ENCODE measurements at regions not wholly inside any gene's neighbourhood (a gene's known extent, or its start where the extent isn't known, plus 50 kb on each side); places are given as distances from the start of the nearest gene placed in this dataset.

DNA sequence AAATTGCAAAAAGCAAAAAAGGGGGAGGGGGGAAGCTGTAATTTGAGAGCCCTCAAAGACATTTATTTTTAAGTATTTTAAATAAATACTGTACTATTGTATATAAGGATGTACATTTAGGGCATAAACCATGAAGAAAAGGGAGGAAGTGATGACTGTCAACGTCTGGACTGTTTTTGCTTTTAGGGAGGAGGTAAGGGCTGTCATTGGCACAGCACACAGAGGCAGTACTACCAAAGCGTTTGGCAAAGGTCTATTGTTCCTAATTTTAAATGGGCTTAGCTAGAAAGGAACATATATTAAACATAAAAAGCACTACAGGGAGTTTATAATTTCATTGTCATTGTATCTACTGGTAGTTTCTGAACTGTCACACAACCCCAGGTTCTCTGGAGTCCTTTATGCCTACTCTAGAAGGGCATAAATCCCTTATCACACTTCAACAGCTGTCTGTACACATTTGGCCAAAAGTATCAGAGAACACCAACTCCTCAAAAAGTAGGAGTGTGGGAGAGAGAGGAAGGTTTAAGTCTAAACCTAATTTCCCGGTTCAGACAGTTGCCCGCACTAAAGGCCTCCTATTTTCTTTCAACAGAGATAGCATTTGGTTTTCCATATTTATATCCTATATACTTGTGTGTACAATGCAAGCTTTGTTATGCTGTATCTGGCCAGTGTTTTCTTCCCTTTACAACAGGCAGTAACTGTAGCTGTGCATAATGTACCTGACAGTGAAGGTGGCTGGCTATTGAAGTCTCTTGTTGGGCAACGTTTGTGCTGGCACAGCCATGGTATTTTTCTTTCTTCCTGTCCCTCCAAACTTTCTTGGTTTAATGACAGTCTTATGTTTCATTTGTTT lies 406.2 kb downstream of the KLF5 start:
- no peak for DNase-seq (ENCODE audit: low spot score)
- no peaks in the 10 kb centered on the region for H3K9me3 ChIP-seq
- H3K36me3 ChIP-seq = no peaks in the 10 kb centered on the region
- H3K4me3 ChIP-seq = no peak overlapping the region
- no peaks in the 10 kb centered on the region for H3K4me1 ChIP-seq
- H3K27me3 ChIP-seq = no peaks in the 10 kb centered on the region
- no peak overlapping the region for H3K27ac ChIP-seq
- TF ChIP-seq, protein P1, sequence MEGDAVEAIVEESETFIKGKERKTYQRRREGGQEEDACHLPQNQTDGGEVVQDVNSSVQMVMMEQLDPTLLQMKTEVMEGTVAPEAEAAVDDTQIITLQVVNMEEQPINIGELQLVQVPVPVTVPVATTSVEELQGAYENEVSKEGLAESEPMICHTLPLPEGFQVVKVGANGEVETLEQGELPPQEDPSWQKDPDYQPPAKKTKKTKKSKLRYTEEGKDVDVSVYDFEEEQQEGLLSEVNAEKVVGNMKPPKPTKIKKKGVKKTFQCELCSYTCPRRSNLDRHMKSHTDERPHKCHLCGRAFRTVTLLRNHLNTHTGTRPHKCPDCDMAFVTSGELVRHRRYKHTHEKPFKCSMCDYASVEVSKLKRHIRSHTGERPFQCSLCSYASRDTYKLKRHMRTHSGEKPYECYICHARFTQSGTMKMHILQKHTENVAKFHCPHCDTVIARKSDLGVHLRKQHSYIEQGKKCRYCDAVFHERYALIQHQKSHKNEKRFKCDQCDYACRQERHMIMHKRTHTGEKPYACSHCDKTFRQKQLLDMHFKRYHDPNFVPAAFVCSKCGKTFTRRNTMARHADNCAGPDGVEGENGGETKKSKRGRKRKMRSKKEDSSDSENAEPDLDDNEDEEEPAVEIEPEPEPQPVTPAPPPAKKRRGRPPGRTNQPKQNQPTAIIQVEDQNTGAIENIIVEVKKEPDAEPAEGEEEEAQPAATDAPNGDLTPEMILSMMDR (IDR thresholded peaks at IDR 0.05) = no peak

DNA sequence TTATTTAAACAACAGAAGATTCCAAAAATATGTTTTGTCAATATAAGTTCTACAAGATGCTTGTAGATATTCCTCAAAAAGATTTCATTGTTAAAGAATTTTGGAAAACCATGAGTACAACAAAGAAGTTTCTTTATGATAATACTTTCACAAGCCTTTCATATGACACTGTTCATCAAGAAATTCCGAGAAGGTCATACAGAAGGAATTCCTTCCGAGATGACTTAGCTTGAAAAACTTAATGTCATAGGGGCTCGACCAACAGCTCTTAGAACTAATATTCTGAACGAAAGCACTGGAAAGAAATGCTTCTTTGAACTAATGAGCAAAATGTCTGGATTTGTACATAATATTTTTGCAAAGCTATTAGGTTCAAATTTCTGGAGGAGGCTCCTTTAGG lies 403.4 kb downstream of the KLF5 start:
- Histone ChIP-seq H3K27me3 (no peaks in the 10 kb centered on the region), H3K9me3 (no peaks in the 10 kb centered on the region), H3K4me1 (no peaks in the 10 kb centered on the region), H3K27ac (no peak overlapping the region), H3K4me3 (no peak overlapping the region), H3K36me3 (no peaks in the 10 kb centered on the region)
- no peak for DNase-seq (ENCODE audit: low spot score)
- TF ChIP-seq, protein P1 (IDR thresholded peaks at IDR 0.05) = no peak

DNA sequence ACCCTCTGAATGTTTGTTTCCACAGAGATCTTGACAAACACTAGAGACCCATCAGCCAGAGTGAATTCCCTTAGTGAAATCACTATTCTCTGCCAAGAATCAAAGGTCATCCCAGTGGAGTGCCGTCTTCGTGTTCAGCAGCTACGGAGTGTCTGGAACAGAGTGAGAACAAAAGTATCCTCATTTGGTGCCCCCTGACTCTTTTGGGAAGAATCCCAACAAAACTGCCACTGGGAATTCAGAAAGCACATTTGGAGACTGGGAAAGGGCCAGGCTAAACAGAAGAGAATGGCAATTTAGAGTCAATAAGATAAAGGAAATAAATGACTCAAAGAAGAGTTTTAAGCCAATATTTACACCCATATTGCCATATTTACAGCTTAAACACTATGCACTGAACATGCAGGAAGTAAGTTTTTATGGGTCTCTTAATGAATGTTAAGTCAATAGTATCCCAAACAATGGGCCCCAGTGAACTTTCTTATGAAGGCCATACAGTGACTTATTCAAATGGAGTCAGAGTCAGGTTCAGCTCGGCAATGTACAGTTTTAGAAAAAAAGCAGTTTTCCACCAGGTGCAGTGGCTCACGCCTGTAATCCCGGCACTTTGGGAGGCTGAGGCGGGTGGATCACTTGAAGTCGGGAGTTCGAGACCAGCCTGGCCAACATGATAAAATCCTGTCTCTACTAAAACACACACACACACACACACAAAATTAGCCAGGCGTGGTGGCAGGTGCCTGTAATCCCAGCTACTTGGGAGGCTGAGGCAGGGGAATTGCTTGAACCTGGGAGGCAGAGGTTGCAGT lies 392.6 kb downstream of the KLF5 start:
- H3K27ac ChIP-seq = no peak overlapping the region
- TF ChIP-seq, protein P1 (IDR thresholded peaks at IDR 0.05) = no peak

DNA sequence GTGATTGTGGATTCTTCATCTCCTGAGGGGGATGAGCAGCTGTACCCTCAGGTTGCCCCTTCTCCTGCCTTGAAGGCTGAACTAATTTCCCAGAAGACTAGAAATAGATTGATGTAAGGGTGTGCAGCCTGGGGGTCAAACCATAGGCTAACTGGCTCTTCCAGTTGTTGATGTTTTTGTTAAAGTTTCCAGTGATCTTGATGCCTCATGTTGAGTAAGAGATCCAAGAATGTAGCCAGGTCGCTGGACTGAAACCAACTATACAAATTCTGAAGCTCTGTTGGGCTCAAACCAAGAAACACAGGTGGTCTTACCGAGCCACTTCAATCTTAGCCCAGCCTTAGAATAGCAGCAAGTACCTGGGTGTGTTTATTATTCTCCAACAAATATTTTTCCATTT lies 391.8 kb downstream of the KLF5 start:
- Histone ChIP-seq H3K9me3 (no peaks in the 10 kb centered on the region), H3K4me1 (no peaks in the 10 kb centered on the region), H3K27me3 (no peaks in the 10 kb centered on the region), H3K4me3 (no peak overlapping the region), H3K36me3 (no peaks in the 10 kb centered on the region), H3K27ac (no peak overlapping the region)
- DNase-seq (ENCODE audit: low spot score) = no peak
- TF ChIP-seq, protein P1 (IDR thresholded peaks at IDR 0.05) = no peak

More for the DNA sequence above, 392.6 kb downstream of the KLF5 start:
- H3K36me3 ChIP-seq = no peaks in the 10 kb centered on the region
- no peak for DNase-seq (ENCODE audit: low spot score)
- no peaks in the 10 kb centered on the region for H3K9me3 ChIP-seq
- no peak overlapping the region for H3K4me3 ChIP-seq
- H3K27me3 ChIP-seq = no peaks in the 10 kb centered on the region
- no peaks in the 10 kb centered on the region for H3K4me1 ChIP-seq

DNA sequence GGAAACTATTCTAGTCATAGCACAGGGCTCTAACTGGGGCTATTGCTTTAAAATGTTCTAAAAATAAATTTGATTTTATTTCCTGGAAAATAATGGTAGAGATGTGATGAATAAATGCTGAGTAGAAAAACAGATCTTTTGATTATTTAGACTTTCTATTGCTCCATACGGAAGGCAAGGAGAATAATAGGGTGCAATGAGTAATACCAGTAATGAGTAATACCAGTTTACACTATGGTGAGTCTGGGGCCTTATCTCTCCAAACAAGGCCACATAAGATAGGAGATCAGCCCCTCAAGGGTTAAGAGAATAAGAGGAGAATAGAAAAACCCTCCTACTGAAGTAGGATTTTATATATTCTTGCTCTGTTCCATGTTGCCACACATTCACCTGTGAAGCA lies 390.4 kb downstream of the KLF5 start:
- Histone ChIP-seq H3K27ac (no peak overlapping the region), H3K9me3 (no peaks in the 10 kb centered on the region), H3K36me3 (no peaks in the 10 kb centered on the region), H3K27me3 (no peaks in the 10 kb centered on the region), H3K4me3 (no peak overlapping the region), H3K4me1 (no peaks in the 10 kb centered on the region)
- TF ChIP-seq, protein P1 (IDR thresholded peaks at IDR 0.05) = no peak
- no peak for DNase-seq (ENCODE audit: low spot score)

Measured in right atrium auricular region (tissue), 2 donors.